ENCODE measurements at regions not wholly inside any gene's neighbourhood (a gene's known extent, or its start where the extent isn't known, plus 50 kb on each side); places are given as distances from the start of the nearest gene placed in this dataset.
"Not testable (repeated sequence)": the region's sequence is repeated elsewhere in the genome, so short reads cannot be mapped to it uniquely, and the experiment has no call there.

DNA sequence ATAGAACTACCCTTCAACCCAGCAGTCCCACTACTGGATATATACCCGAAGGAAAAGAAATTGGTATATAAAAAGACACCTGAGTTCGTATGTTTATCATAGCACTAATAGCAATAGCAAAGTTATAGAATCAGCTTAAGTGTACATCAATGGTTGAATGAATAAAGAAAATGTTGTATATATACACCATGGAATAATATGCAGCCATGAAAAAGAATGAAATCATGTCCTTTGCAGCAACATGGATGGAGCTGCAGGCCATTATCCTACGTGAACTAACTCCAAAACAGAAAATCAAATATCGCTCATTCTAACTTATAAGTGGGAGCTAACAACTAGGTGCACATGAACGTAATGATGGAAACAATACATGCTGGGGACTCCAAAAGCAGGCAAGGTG, 143.5 kb upstream of the GK2 start:
- Histone ChIP-seq H3K27ac (no peak overlapping the region), H3K4me1 (replicated peaks in 1 of 2) (no peaks in the 10 kb centered on the region), H3K4me3 (no peak overlapping the region)
- WGBS, 10 experiments, result 22 to 96% (median 51%) methylated on average over 2 to 5 of the region's 5 CpGs
- in situ Hi-C loops (cut with MboI; ENCODE audit: low pct_unique_long_range_greater_than_20kb in 2 of 9, low sequenced_read_pairs in 9 of 9, unreplicated experiment in 9 of 9), result loop anchor here in 1 of 9 experiments (25.0 kb wide), 1 partner anchor 514 kb away; no protein-coding TSS in a partner anchor
- no peak for ATAC-seq (replicated peaks in 6 of 8)

GRCh38 chr4:79547851-79548250, 139.8 kb upstream of the GK2 start:
- Histone ChIP-seq H3K4me3 (no peak overlapping the region), H3K4me1 (replicated peaks in 1 of 2) (no peaks in the 10 kb centered on the region), H3K27ac (no peak overlapping the region)
- ATAC-seq (replicated peaks in 6 of 8), result peak in 3 of 8 experiments; percentile 74 to 87 (median 78)
- 0 to 88% (median 71%) methylated on average over 1 to 3 of the region's 3 CpGs for WGBS, 10 experiments
- in situ Hi-C loops (cut with MboI; ENCODE audit: low pct_unique_long_range_greater_than_20kb in 2 of 9, low sequenced_read_pairs in 9 of 9, unreplicated experiment in 9 of 9), result no loop called here

- 80 to 100% (median 80%) methylated on average over 1 of the region's 1 CpG; no CpG with 5 or more reads in 7 of the 10 experiments for WGBS, 10 experiments
- H3K4me1 ChIP-seq (replicated peaks in 1 of 2); ATAC-seq (replicated peaks in 6 of 8); H3K27ac ChIP-seq; H3K4me3 ChIP-seq; in situ Hi-C loops (cut with MboI; ENCODE audit: low pct_unique_long_range_greater_than_20kb in 2 of 9, low sequenced_read_pairs in 9 of 9, unreplicated experiment in 9 of 9): not testable (repeated sequence)
These were observed 137.3 kb upstream of the GK2 start for GRCh38 chr4:79545292-79545691.

DNA sequence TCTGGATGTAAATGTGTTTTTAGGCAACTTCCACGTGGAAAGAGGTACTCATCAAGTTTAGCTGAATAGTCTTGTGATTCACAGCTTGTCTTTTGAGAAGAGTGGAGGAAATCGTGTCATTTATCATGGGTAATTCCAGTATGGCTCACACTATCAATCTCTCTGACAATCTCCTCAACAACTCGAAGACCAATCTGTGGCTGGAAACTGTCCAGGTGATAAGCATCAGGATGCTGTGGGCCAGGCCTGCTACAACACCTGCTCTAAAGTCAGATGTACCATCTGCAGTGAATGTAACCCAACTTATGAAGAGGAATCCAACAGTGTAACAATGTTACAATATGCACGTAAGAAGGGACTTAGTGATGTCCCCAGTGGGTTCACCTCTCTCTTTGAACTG, 132.1 kb upstream of the GK2 start:
- WGBS, 10 experiments, result 31 to 85% (median 64%) methylated on average over 1 to 4 of the region's 4 CpGs
- H3K27ac ChIP-seq, result no peak overlapping the region
- in situ Hi-C loops (cut with MboI; ENCODE audit: low pct_unique_long_range_greater_than_20kb in 2 of 9, low sequenced_read_pairs in 9 of 9, unreplicated experiment in 9 of 9), result no loop called here
- no peak overlapping the region for H3K4me3 ChIP-seq
- no peak for ATAC-seq (replicated peaks in 6 of 8)
- H3K4me1 ChIP-seq (replicated peaks in 1 of 2), result no peaks in the 10 kb centered on the region

DNA sequence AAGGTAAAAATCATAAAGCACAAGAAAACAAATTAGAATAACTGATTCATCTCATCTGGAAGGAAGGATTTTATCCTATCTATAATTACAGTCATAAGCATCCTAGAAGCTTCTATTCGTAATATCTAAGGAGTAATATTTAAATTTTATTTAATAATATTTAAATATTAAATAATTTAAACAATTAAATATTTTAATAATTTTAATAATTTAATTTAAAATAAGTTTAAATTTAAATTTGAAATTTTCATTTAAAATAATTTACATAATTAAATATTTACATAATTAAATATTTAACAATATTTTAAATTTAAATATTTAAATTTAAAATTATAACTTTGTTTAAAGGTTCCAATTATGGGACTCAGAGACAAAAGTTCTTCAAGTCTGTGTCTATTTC, 127.5 kb upstream of the GK2 start:
- no peak overlapping the region for H3K4me3 ChIP-seq
- whole genome bisulfite sequencing, 10 experiments, result 59 to 100% (median 92%) methylated on average over 1 of the region's 1 CpG; no CpG with 5 or more reads in 1 of the 10 experiments

GRCh38 chr4:79528241-79528706, 120.2 kb upstream of the GK2 start:
- no peak for ATAC-seq (replicated peaks in 6 of 8)
- Histone ChIP-seq H3K4me1 (replicated peaks in 1 of 2) (no peaks in the 10 kb centered on the region), H3K4me3 (no peak overlapping the region), H3K27ac (no peak overlapping the region)
- WGBS, 10 experiments, result 24 to 100% (median 92%) methylated on average over 1 to 2 of the region's 3 CpGs; no CpG with 5 or more reads in 1 of the 10 experiments
- in situ Hi-C loops (cut with MboI; ENCODE audit: low pct_unique_long_range_greater_than_20kb in 2 of 9, low sequenced_read_pairs in 9 of 9, unreplicated experiment in 9 of 9), result no loop called here

More for the DNA sequence above, 127.5 kb upstream of the GK2 start:
- no peak overlapping the region for H3K27ac ChIP-seq
- in situ Hi-C loops (cut with MboI; ENCODE audit: low pct_unique_long_range_greater_than_20kb in 2 of 9, low sequenced_read_pairs in 9 of 9, unreplicated experiment in 9 of 9), result no loop called here
- ATAC-seq (replicated peaks in 6 of 8), result no peak
- H3K4me1 ChIP-seq (replicated peaks in 1 of 2), result no peaks in the 10 kb centered on the region

DNA sequence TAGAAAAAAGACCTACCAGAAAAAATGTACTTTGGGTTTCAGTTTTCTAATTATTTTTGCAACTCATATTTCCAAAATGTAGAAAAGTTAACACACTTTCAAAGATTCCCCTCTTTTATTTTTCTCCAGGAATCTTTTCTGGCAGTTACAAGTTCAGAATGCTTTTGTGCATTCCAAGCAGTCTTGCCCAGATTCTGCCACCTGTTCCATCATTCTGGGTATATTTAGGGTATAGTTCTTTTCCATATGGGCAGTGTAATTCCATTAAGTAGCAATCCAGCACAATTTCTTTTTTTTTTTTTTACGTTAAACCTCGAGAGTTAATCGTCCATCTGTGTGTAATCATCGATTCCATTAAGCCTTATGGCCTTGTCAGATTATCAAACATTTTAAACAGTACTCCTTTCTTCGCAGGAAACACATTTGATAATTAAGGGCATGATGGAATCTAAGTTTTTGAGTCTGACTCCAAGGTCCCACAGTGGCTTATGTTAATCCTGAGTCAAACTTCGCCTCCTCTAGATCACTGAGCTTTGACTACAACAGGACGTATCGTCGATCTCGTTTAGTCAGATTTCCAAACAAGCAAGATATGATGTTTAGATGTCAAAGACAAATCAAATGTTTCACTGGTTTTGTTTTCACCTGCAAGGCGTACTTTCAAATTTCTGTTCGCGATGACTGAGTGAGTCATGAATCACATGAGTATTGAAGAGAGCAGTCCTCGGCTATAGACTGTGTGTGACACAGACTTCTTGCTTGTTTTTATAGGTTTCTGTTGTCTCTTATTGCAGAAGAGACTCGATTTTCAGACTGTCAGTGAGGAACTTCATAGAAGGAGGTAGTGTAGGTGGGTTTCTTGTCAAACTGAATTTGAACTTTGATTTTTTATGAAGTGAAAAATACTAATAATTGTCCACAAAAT, 118.9 kb upstream of the GK2 start:
- Histone ChIP-seq H3K27ac (no peak overlapping the region), H3K4me3 (no peak overlapping the region), H3K4me1 (replicated peaks in 1 of 2) (no peaks in the 10 kb centered on the region)
- no peak for ATAC-seq (replicated peaks in 6 of 8)
- WGBS, 10 experiments, result 73 to 95% (median 92%) methylated on average over 3 to 15 of the region's 15 CpGs
- in situ Hi-C loops (cut with MboI; ENCODE audit: low pct_unique_long_range_greater_than_20kb in 2 of 9, low sequenced_read_pairs in 9 of 9, unreplicated experiment in 9 of 9), result no loop called here

DNA sequence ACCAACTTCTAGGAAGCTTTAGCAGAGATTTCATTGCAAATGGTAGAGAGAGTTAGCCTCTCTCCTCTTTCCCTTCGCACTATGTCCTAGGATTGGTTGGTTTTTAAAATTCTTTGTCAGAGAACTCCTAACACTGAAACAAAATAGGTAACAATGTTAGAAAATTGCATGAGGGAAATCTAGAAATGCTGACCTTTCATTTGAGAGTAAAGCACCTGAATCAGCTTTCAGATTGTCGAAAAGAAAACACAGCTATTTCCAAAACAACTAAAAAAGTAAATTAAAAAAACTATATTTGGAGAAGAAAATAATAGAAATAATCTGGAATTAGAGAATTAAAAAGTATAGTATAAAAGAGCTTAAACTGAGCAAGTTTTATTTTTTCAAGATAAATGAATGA, 108.1 kb upstream of the GK2 start:
- WGBS, 10 experiments, result 37 to 100% (median 93%) methylated on average over 1 to 2 of the region's 2 CpGs
- Histone ChIP-seq H3K27ac (no peak overlapping the region), H3K4me3 (no peak overlapping the region), H3K4me1 (replicated peaks in 1 of 2) (no peaks in the 10 kb centered on the region)
- no peak for ATAC-seq (replicated peaks in 6 of 8)
- in situ Hi-C loops (cut with MboI; ENCODE audit: low pct_unique_long_range_greater_than_20kb in 2 of 9, low sequenced_read_pairs in 9 of 9, unreplicated experiment in 9 of 9), result no loop called here

DNA sequence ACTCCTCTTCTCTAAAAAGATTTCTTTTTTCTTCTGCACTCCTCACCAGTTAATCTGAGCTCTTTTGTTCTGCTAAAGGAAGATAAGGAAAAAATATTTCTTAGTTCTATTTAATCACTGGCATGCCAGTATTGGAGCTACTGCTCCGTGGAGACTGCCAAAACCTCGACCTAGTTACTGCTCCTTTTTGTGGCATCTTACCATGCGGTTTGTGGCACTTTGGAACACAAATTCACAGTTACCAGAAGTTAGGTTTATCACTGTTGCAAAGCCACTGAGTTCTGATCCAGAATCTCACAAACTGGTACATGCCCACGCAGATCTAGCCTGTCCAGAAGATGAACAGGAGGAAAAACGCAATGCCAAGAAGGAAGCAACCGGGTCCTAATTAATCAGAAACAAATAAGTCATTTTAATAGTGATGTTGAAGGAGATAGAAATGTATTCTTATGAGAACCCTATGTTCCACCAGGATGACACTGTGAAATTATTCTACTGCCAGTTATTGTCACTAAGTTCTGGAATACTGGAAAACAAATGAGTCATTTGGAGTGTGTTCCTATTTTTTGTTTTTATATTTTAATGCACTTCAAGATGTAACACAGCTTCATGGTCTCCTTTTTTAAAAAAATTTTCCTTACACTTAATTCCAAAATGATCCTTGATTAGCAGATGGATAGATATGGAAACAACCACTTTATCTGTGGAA, 106.7 kb upstream of the GK2 start:
- Histone ChIP-seq H3K4me3 (no peak overlapping the region), H3K4me1 (replicated peaks in 1 of 2) (no peaks in the 10 kb centered on the region), H3K27ac (no peak overlapping the region)
- in situ Hi-C loops (cut with MboI; ENCODE audit: low pct_unique_long_range_greater_than_20kb in 2 of 9, low sequenced_read_pairs in 9 of 9, unreplicated experiment in 9 of 9), result no loop called here
- WGBS, 10 experiments, result 16 to 100% (median 86%) methylated on average over 1 to 6 of the region's 6 CpGs
- peak in 1 of 8 experiments; percentile 38 for ATAC-seq (replicated peaks in 6 of 8)

DNA sequence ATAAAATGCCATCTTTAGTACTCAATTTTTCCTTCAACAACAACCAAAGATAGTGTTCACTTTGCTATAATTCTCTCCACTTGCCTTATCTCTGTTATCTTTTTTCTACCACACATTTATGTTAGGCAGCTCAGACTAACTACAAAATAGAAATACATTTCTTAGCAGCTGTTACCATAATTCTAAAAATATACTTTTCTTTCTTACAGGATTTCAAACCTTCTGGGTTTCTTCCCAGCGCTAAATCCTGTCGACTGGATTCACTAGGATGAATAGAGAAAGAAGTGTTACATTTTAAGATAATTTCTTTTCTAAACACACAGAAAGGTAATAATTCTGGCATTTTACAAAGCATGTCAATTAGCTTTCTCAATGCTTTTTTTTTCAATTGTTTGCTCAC, 105.5 kb upstream of the GK2 start:
- Histone ChIP-seq H3K4me1 (replicated peaks in 1 of 2) (no peaks in the 10 kb centered on the region), H3K27ac (no peak overlapping the region), H3K4me3 (no peak overlapping the region)
- no peak for ATAC-seq (replicated peaks in 6 of 8)
- in situ Hi-C loops (cut with MboI; ENCODE audit: low pct_unique_long_range_greater_than_20kb in 2 of 9, low sequenced_read_pairs in 9 of 9, unreplicated experiment in 9 of 9), result no loop called here
- WGBS, 10 experiments, result 79 to 100% (median 99%) methylated on average over 2 of the region's 2 CpGs

DNA sequence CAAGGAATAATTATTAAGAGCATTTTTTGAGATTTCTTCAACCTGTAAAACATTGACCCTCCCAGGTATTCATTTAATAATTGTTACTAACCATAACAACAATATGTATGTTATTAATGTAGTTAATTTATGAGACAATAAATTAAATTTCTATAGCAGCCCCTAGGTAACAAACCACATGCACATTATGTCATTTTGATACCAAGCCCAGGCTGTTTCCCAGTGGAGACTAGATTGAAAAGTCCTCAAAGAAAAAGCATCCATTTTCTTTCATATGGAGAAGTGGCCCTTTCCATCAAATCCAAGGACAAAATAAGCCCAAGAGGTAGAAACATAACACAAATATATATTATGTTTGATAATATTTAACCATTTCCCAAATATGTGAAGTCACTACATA, 104.3 kb upstream of the GK2 start:
- in situ Hi-C loops (cut with MboI; ENCODE audit: low pct_unique_long_range_greater_than_20kb in 2 of 9, low sequenced_read_pairs in 9 of 9, unreplicated experiment in 9 of 9), result no loop called here
- no peaks in the 10 kb centered on the region for H3K4me1 ChIP-seq (replicated peaks in 1 of 2)
- no peak overlapping the region for H3K4me3 ChIP-seq
- ATAC-seq (replicated peaks in 6 of 8), result no peak
- H3K27ac ChIP-seq, result no peak overlapping the region

GRCh38 chr4:79502081-79502480, 94.1 kb upstream of the GK2 start:
- in situ Hi-C loops (cut with MboI; ENCODE audit: low pct_unique_long_range_greater_than_20kb in 2 of 9, low sequenced_read_pairs in 9 of 9, unreplicated experiment in 9 of 9), result no loop called here
- Histone ChIP-seq H3K4me3 (no peak overlapping the region), H3K27ac (no peak overlapping the region), H3K4me1 (replicated peaks in 1 of 2) (no peaks in the 10 kb centered on the region)
- ATAC-seq (replicated peaks in 6 of 8), result no peak

- WGBS, 10 experiments, result 14 to 100% (median 76%) methylated on average over 1 of the region's 1 CpG; no CpG with 5 or more reads in 2 of the 10 experiments
- Histone ChIP-seq H3K4me1 (replicated peaks in 1 of 2) (no peaks in the 10 kb centered on the region), H3K4me3 (no peak overlapping the region), H3K27ac (no peak overlapping the region)
- in situ Hi-C loops (cut with MboI; ENCODE audit: low pct_unique_long_range_greater_than_20kb in 2 of 9, low sequenced_read_pairs in 9 of 9, unreplicated experiment in 9 of 9), result no loop called here
- no peak for ATAC-seq (replicated peaks in 6 of 8)
These were observed 90.3 kb upstream of the GK2 start for GRCh38 chr4:79498282-79498681.
